ENCODE measurements at regions not wholly inside any gene's neighbourhood (a gene's known extent, or its start where the extent isn't known, plus 50 kb on each side); places are given as distances from the start of the nearest gene placed in this dataset.

- TF ChIP-seq SNRNP70 (optimal IDR thresholded peaks at IDR 0.05; ENCODE audit: low read depth, low read length): no peak
- TF ChIP-seq ZBTB34 (CRISPR knock-in tag; IDR thresholded peaks at IDR 0.05): no peak
- no peak for TF ChIP-seq IFI16 (CRISPR knock-in tag; IDR thresholded peaks at IDR 0.05)
- TF ChIP-seq ZNF586 (CRISPR knock-in tag; conservative IDR thresholded peaks at IDR 0.05): no peak
- no peak for TF ChIP-seq TEAD1 (CRISPR knock-in tag; IDR thresholded peaks at IDR 0.05)
- no peak for TF ChIP-seq ATF2 (CRISPR knock-in tag; IDR thresholded peaks at IDR 0.05)
- TF ChIP-seq SMARCE1 (IDR thresholded peaks at IDR 0.05): no peak
- no peak for TF ChIP-seq ZNF280A (IDR thresholded peaks at IDR 0.05; ENCODE audit: low read depth, partially characterized antibody)
- no peak for TF ChIP-seq ZNF277 (CRISPR knock-in tag; IDR thresholded peaks at IDR 0.05; ENCODE audit: borderline replicate concordance)
- no peak for TF ChIP-seq KAT2B (IDR thresholded peaks at IDR 0.05; ENCODE audit: low read depth, low read length)
- TF ChIP-seq NCOA2 (IDR thresholded peaks at IDR 0.05; ENCODE audit: partially characterized antibody in 2 of 2): no peak
- no peak for TF ChIP-seq ZNF778 (CRISPR knock-in tag; IDR thresholded peaks at IDR 0.05)
- no peak for TF ChIP-seq CBX3 (IDR thresholded peaks at IDR 0.05; ENCODE audit: borderline replicate concordance in 1 of 2, low read length in 2 of 2)
- TF ChIP-seq ZNF165 (CRISPR knock-in tag; IDR thresholded peaks at IDR 0.05; ENCODE audit: borderline replicate concordance): no peak
- no peak for TF ChIP-seq EWSR1 (IDR thresholded peaks at IDR 0.05; ENCODE audit: borderline replicate concordance, low read depth, partially characterized antibody)
- no peak for TF ChIP-seq ZNF398 (CRISPR knock-in tag; IDR thresholded peaks at IDR 0.05)
- TF ChIP-seq PML (IDR thresholded peaks at IDR 0.05; ENCODE audit: low read length): no peak
Observed at GRCh38 chr12:115096588-115097397, 412.8 kb upstream of the TBX3 start (continued).

Measured in K562 (cell line).